K562 (cell line): ENCODE measurements at regions not wholly inside any gene's neighbourhood (a gene's known extent, or its start where the extent isn't known, plus 50 kb on each side); places are given as distances from the start of the nearest gene placed in this dataset.
A peak's percentile ranks its signal among the peaks of the same experiment; 100 is the strongest.

Experiments
- ATF1 ChIP-seq, 2 experiments: fragments of 450-650 bp in 1 of 2; IDR thresholded peaks; 2 replicates each; pipeline ENCODE4 v1.6.1; 2016; ENCODE audit warnings: missing compliant biosample characterization in 1 of 2, missing genetic modification characterization in 1 of 2
- CLOCK ChIP-seq: fragments of 250-450 bp; sonication (Bioruptor Pico); IDR thresholded peaks from 2 replicates; pipeline ENCODE4 v1.4.0; 2020; ENCODE audit warnings: mild to moderate bottlenecking, moderate library complexity, borderline replicate concordance
- TGIF2 ChIP-seq: sonication (generic); formaldehyde crosslinking; IDR thresholded peaks from 2 replicates; pipeline ENCODE4 v1.8.1; 2022; ENCODE audit warnings: mild to moderate bottlenecking, missing genetic modification reagents, moderate library complexity
- ZKSCAN8 ChIP-seq: fragments of 200-800 bp; sonication (Bioruptor generic); IDR thresholded peaks from 2 replicates; pipeline ENCODE4 v1.6.1; 2016; ENCODE audit warnings: missing genetic modification characterization, missing compliant biosample characterization
- ZNF316 ChIP-seq: fragments of 450-650 bp; IDR thresholded peaks from 2 replicates; pipeline ENCODE4 v1.6.1; 2016
- ZNF589 ChIP-seq: fragments of 200-800 bp; sonication (Bioruptor generic); IDR thresholded peaks from 2 replicates; pipeline ENCODE4 v1.6.1; 2016; ENCODE audit warnings: low read depth, missing genetic modification characterization, missing compliant biosample characterization
- ZNF75A ChIP-seq: fragments of 450-650 bp; formaldehyde crosslinking; IDR thresholded peaks from 2 replicates; pipeline ENCODE4 v1.4.0; 2020; ENCODE audit warnings: mild to moderate bottlenecking

GRCh38 chr7:155198196-155198892 lies 99.3 kb upstream of the INSIG1 start (continued):
- TF ChIP-seq CLOCK (CRISPR knock-in tag) (no peak), ATF1 (CRISPR knock-in tag; IDR thresholded peaks at IDR 0.05) (no peak), ATF1 (tag; IDR thresholded peaks at IDR 0.05) (peak; percentile 54; the same call in 1 of the 2 replicates), ZNF75A (no peak), ZNF316 (peak; percentile 54), ZKSCAN8 (CRISPR knock-in tag) (peak; percentile 55; the same call in 1 of the 2 replicates), TGIF2 (no peak), ZNF589 (CRISPR knock-in tag) (peak; percentile 74; the same call in 1 of the 2 replicates)
